Neural cell (in vitro differentiated cells): ENCODE measurements at regions not wholly inside any gene's neighbourhood (a gene's known extent, or its start where the extent isn't known, plus 50 kb on each side); places are given as distances from the start of the nearest gene placed in this dataset.

Experiments
- H2AFZ ChIP-seq: fragments of 200-600, 300-800 bp; sonication (generic), shearing (Covaris generic); 2 replicates; pipeline ENCODE4 v1.6.0; 2014; ENCODE audit warnings: low read depth, mild to moderate bottlenecking, antibody characterized with exemption, low read length, moderate library complexity
- H3F3A ChIP-seq: fragments of 200-600 bp; shearing (Covaris generic); 2 replicates; pipeline ENCODE4 v1.6.1; 2016; ENCODE audit warnings: mild to moderate bottlenecking, moderate library complexity, mixed read lengths, antibody characterized with exemption, low read length; ENCODE audit not compliant: insufficient read depth, poor library complexity, severe bottlenecking
- H3K27ac ChIP-seq: fragments of 200-600, 300-800 bp; sonication (generic), shearing (Covaris generic); 2 replicates; pipeline ENCODE4 v1.5.1; 2014; ENCODE audit warnings: mild to moderate bottlenecking, low read length, moderate library complexity
- H3K27me3 ChIP-seq: fragments of 300-800, 200-600 bp; sonication (generic), shearing (Covaris generic); 2 replicates; pipeline ENCODE4 v1.6.0; 2014; ENCODE audit warnings: mild to moderate bottlenecking, low read depth, low read length, moderate library complexity; ENCODE audit not compliant: insufficient read depth
- H3K36me3 ChIP-seq: fragments of 300-800, 200-600 bp; sonication (generic), shearing (Covaris generic); 2 replicates; pipeline ENCODE4 v1.5.1; 2014; ENCODE audit warnings: mild to moderate bottlenecking, antibody characterized with exemption, low read length, moderate library complexity; ENCODE audit not compliant: insufficient read depth
- H3K4me2 ChIP-seq: fragments of 300-800, 200-600 bp; sonication (generic), shearing (Covaris generic); 2 replicates; pipeline ENCODE4 v1.6.0; 2014; ENCODE audit warnings: mild to moderate bottlenecking, low read length
- H3K4me3 ChIP-seq: fragments of 300-800, 200-600 bp; sonication (generic), shearing (Covaris generic); 2 replicates; pipeline ENCODE4 v1.5.1; 2014; ENCODE audit warnings: mild to moderate bottlenecking, low read length, moderate library complexity
- H3K79me2 ChIP-seq: fragments of 200-600 bp; shearing (Covaris generic); replicated peaks from 2 replicates; pipeline ENCODE4 v1.6.0; 2014; ENCODE audit warnings: mild to moderate bottlenecking, low read length, moderate library complexity; ENCODE audit not compliant: insufficient read depth
- H3K9ac ChIP-seq: fragments of 300-800, 200-600 bp; sonication (generic), shearing (Covaris generic); 2 replicates; pipeline ENCODE4 v1.6.1; 2016; ENCODE audit warnings: mild to moderate bottlenecking, low read length, mixed read lengths
- H3K9me2 ChIP-seq: fragments of 200-600 bp; shearing (Covaris generic); 2 replicates; pipeline ENCODE4 v1.6.1; 2016; ENCODE audit warnings: mild to moderate bottlenecking, low read length, mixed read lengths; ENCODE audit not compliant: insufficient read depth
- H3K9me3 ChIP-seq: fragments of 200-600, 300-800 bp; sonication (generic), shearing (Covaris generic); 2 replicates; pipeline ENCODE4 v1.6.1; 2016; ENCODE audit warnings: mild to moderate bottlenecking, mixed run types, low read length, moderate library complexity, mixed read lengths
- H4K20me1 ChIP-seq: fragments of 200-600 bp; shearing (Covaris generic); 2 replicates; pipeline ENCODE4 v1.6.1; 2016; ENCODE audit warnings: mild to moderate bottlenecking, mixed run types; ENCODE audit not compliant: insufficient read depth
- EP300 ChIP-seq: fragments of 450-650 bp; conservative IDR thresholded peaks from 2 replicates; pipeline ENCODE4 v1.6.1; 2014; ENCODE audit warnings: antibody characterized with exemption, mild to moderate bottlenecking, moderate library complexity; ENCODE audit not compliant: poor library complexity, severe bottlenecking
- EZH2 ChIP-seq: fragments of 200-600, 300-800 bp; shearing (Covaris generic), sonication (generic); IDR thresholded peaks from 2 replicates; pipeline ENCODE4 v1.6.1; 2014; ENCODE audit warnings: antibody characterized with exemption, low read length, borderline replicate concordance, mild to moderate bottlenecking; ENCODE audit not compliant: insufficient read depth, poor library complexity, severe bottlenecking
- MXI1 ChIP-seq: fragments of 450-650 bp; conservative IDR thresholded peaks from 2 replicates; pipeline ENCODE4 v1.6.1; 2014; ENCODE audit warnings: antibody characterized with exemption, mild to moderate bottlenecking; ENCODE audit not compliant: poor library complexity, severe bottlenecking
- POLR2AphosphoS5 ChIP-seq: IDR thresholded peaks from 2 replicates; pipeline ENCODE4 v1.6.1; 2012
- RAD21 ChIP-seq: fragments of 450-650 bp; conservative IDR thresholded peaks from 2 replicates; pipeline ENCODE4 v1.6.1; 2014; ENCODE audit warnings: antibody characterized with exemption, mild to moderate bottlenecking, moderate library complexity
- SMC3 ChIP-seq: fragments of 450-650 bp; conservative IDR thresholded peaks from 2 replicates; pipeline ENCODE4 v1.6.1; 2014; ENCODE audit warnings: antibody characterized with exemption, mild to moderate bottlenecking, moderate library complexity; ENCODE audit not compliant: poor library complexity
- TAF1 ChIP-seq: IDR thresholded peaks from 2 replicates; pipeline ENCODE4 v1.6.1; 2012; ENCODE audit warnings: low read depth
- TF ChIP-seq, protein P1 (sequence below): IDR thresholded peaks from 2 replicates; pipeline ENCODE4 v1.6.1; 2012; ENCODE audit warnings: borderline replicate concordance
- TF ChIP-seq, protein P2 (sequence below): fragments of 450-650 bp; IDR thresholded peaks from 2 replicates; pipeline ENCODE4 v1.5.1; 2014; ENCODE audit warnings: antibody characterized with exemption, mild to moderate bottlenecking, moderate library complexity; ENCODE audit not compliant: poor library complexity, severe bottlenecking

DNA sequence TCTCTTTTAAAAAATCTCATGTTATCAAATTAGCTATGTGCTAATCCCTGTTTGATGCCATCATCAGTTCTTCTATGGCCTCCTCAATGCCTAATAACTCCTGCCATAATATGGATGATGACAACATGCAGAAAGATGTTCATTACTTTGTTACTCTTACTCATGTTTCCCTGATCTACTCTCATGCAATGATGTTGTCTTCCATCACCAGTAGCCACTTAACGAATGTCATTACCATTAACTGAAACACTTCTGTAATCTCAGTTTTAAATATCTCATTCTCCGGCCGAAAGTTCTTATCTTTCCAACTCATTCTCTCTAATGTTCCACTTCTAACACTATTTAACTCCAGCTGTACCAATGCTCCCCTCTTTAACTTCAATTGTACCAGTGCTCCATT is 1187.7 kb downstream of the OTOL1 start:
- Histone ChIP-seq H3K79me2 (no peaks in the 10 kb centered on the region), H3F3A (no peaks in the 10 kb centered on the region), H3K9ac (no peak overlapping the region), H3K4me2 (no peak overlapping the region), H3K27me3 (no peaks in the 10 kb centered on the region), H3K27ac (no peak overlapping the region), H3K9me2 (no peaks in the 10 kb centered on the region), H3K9me3 (no peaks in the 10 kb centered on the region), H2AFZ (no peak overlapping the region), H3K36me3 (no peaks in the 10 kb centered on the region), H4K20me1 (no peaks in the 10 kb centered on the region), H3K4me3 (no peak overlapping the region)
- TF ChIP-seq POLR2AphosphoS5: no peak
- TF ChIP-seq SMC3: no peak
- no peak for TF ChIP-seq TAF1
- TF ChIP-seq, protein P1, sequence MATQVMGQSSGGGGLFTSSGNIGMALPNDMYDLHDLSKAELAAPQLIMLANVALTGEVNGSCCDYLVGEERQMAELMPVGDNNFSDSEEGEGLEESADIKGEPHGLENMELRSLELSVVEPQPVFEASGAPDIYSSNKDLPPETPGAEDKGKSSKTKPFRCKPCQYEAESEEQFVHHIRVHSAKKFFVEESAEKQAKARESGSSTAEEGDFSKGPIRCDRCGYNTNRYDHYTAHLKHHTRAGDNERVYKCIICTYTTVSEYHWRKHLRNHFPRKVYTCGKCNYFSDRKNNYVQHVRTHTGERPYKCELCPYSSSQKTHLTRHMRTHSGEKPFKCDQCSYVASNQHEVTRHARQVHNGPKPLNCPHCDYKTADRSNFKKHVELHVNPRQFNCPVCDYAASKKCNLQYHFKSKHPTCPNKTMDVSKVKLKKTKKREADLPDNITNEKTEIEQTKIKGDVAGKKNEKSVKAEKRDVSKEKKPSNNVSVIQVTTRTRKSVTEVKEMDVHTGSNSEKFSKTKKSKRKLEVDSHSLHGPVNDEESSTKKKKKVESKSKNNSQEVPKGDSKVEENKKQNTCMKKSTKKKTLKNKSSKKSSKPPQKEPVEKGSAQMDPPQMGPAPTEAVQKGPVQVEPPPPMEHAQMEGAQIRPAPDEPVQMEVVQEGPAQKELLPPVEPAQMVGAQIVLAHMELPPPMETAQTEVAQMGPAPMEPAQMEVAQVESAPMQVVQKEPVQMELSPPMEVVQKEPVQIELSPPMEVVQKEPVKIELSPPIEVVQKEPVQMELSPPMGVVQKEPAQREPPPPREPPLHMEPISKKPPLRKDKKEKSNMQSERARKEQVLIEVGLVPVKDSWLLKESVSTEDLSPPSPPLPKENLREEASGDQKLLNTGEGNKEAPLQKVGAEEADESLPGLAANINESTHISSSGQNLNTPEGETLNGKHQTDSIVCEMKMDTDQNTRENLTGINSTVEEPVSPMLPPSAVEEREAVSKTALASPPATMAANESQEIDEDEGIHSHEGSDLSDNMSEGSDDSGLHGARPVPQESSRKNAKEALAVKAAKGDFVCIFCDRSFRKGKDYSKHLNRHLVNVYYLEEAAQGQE: no peak
- no peak for TF ChIP-seq EP300
- TF ChIP-seq, protein P2, sequence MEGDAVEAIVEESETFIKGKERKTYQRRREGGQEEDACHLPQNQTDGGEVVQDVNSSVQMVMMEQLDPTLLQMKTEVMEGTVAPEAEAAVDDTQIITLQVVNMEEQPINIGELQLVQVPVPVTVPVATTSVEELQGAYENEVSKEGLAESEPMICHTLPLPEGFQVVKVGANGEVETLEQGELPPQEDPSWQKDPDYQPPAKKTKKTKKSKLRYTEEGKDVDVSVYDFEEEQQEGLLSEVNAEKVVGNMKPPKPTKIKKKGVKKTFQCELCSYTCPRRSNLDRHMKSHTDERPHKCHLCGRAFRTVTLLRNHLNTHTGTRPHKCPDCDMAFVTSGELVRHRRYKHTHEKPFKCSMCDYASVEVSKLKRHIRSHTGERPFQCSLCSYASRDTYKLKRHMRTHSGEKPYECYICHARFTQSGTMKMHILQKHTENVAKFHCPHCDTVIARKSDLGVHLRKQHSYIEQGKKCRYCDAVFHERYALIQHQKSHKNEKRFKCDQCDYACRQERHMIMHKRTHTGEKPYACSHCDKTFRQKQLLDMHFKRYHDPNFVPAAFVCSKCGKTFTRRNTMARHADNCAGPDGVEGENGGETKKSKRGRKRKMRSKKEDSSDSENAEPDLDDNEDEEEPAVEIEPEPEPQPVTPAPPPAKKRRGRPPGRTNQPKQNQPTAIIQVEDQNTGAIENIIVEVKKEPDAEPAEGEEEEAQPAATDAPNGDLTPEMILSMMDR: no peak

DNA sequence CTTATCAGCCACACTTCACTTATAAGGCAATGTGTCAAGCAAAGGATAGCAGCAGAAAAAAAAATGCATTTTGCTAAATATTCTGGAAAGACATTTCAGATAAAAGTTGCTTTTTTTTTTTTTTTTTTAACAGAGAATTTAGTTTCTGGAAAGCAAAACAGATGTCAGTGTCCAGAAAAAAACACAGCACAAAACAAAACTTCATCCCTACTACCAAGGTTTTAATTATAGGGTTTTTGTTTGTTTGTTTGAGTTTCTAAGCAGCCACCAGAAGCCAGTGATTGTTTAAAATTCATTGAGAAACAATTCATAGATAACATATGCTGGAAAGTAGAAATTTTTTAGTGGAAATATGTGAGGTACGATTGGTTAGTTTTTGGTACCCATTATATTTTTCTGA is 1202.7 kb downstream of the OTOL1 start:
- no peaks in the 10 kb centered on the region for H3K27me3 ChIP-seq
- no peak overlapping the region for H3K27ac ChIP-seq
- no peaks in the 10 kb centered on the region for H3K9me2 ChIP-seq
- H4K20me1 ChIP-seq: no peaks in the 10 kb centered on the region
- H3K36me3 ChIP-seq: no peaks in the 10 kb centered on the region
- TF ChIP-seq POLR2AphosphoS5: no peak
- no peaks in the 10 kb centered on the region for H3K79me2 ChIP-seq
- no peaks in the 10 kb centered on the region for H3K9me3 ChIP-seq
- H2AFZ ChIP-seq: no peak overlapping the region
- no peak overlapping the region for H3K9ac ChIP-seq
- H3K4me3 ChIP-seq: no peak overlapping the region
- no peak overlapping the region for H3K4me2 ChIP-seq
- no peaks in the 10 kb centered on the region for H3F3A ChIP-seq

DNA sequence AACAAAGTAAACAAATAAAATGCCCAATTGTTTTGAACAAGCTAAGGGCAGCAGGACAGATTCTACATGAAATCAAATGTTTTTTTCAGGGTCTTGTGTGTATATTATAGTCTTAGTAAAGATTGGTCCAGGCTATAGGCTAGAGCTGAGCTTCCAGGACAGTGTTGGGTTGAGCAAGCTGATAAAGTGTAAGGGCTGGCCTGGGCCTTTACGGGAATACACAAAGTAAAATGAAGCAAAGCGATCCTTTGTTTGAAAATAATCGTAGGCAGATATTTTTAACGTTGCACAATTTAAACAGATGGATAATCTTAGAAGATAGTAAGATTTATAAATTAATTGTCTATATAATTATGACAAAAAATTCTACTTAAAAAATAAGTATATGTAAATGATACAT is 1204.6 kb downstream of the OTOL1 start:
- H3K4me2 ChIP-seq: no peak overlapping the region
- H3K4me3 ChIP-seq: no peak overlapping the region
- H3K9me2 ChIP-seq: no peaks in the 10 kb centered on the region
- H4K20me1 ChIP-seq: no peaks in the 10 kb centered on the region
- no peaks in the 10 kb centered on the region for H3K27me3 ChIP-seq
- no peak overlapping the region for H3K9ac ChIP-seq
- H3K36me3 ChIP-seq: no peaks in the 10 kb centered on the region
- H3K9me3 ChIP-seq: no peaks in the 10 kb centered on the region
- H3F3A ChIP-seq: no peaks in the 10 kb centered on the region
- no peaks in the 10 kb centered on the region for H3K79me2 ChIP-seq
- H3K27ac ChIP-seq: no peak overlapping the region
- no peak overlapping the region for H2AFZ ChIP-seq
- no peak for TF ChIP-seq EP300
- TF ChIP-seq MXI1: no peak
- no peak for TF ChIP-seq SMC3
- TF ChIP-seq, protein P2: no peak
- no peak for TF ChIP-seq EZH2
- no peak for TF ChIP-seq POLR2AphosphoS5
- TF ChIP-seq TAF1: no peak
- TF ChIP-seq, protein P1: no peak
- no peak for TF ChIP-seq RAD21
